B cell (primary cell): ENCODE measurements at regions not wholly inside any gene's neighbourhood (a gene's known extent, or its start where the extent isn't known, plus 50 kb on each side); places are given as distances from the start of the nearest gene placed in this dataset.

Experiments
- ATAC-seq: fragments of 200-7000 bp; cut with Tn5 transposase; one replicate; pipeline ENCODE4 v1.10.0; 2021; ENCODE audit warnings: low read depth, mild to moderate bottlenecking, moderate number of reproducible peaks, moderate library complexity
- CTCF ChIA-PET: fragments of 350-600 bp; sonication (Branson Sonifier 250); formaldehyde crosslinking; loops from one replicate; lab custom pipeline; 2021; ENCODE audit warnings: antibody characterized with exemption, inconsistent platforms; lab: Charles Lee
- POLR2A ChIA-PET: fragments of 350-600 bp; sonication (Branson Sonifier 250); formaldehyde crosslinking; loops from one replicate; lab custom pipeline; 2021; ENCODE audit warnings: antibody characterized with exemption; lab: Charles Lee
- DNase-seq: peaks from one replicate; pipeline ENCODE4 v3.0.0; 2013
- H2AFZ ChIP-seq: 2 replicates; pipeline ENCODE4 v1.6.1; 2012; ENCODE audit warnings: mild to moderate bottlenecking, low read depth, low read length; ENCODE audit not compliant: insufficient read depth, poor library complexity, severe bottlenecking
- H3K27ac ChIP-seq, 2 donors: 1 replicate in 1 of 2; 2 replicates in 1 of 2; pipeline ENCODE4 v1.5.1; 2012 to 2013; ENCODE audit warnings: low read length in 2 of 2, mild to moderate bottlenecking in 2 of 2, moderate library complexity in 1 of 2
- H3K27me3 ChIP-seq, 4 experiments: fragments of 200-600 bp in 1 of 4; sonication (generic) in 1 of 4; replicated peaks in 1 of 4; 1 replicate in 2 of 4; 2 replicates in 2 of 4; pipeline versions ENCODE4 v1.6.1 to v1.7.0; 2013 to 2016; ENCODE audit warnings: low read length in 3 of 4, mild to moderate bottlenecking in 2 of 4, mixed read lengths in 1 of 4, moderate library complexity in 1 of 4; ENCODE audit not compliant: insufficient read depth in 4 of 4, control insufficient read depth in 3 of 4; ENCODE audit errors: control extremely low read depth in 1 of 4
- H3K36me3 ChIP-seq, 2 experiments: replicated peaks in 1 of 2; 1 replicate in 1 of 2; 2 replicates in 1 of 2; pipeline versions ENCODE4 v1.6.1 to v1.7.1; 2013; ENCODE audit warnings: low read length in 1 of 2; ENCODE audit not compliant: insufficient read depth in 2 of 2, control insufficient read depth in 1 of 2; ENCODE audit errors: control extremely low read depth in 1 of 2, extremely low read depth in 1 of 2
- H3K4me1 ChIP-seq, 2 donors: fragments of 200-600 bp in 1 of 2; sonication (generic) in 1 of 2; 1 replicate in 1 of 2; 2 replicates in 1 of 2; pipeline versions ENCODE4 v1.5.1 to v1.6.1; 2013 to 2017; ENCODE audit warnings: low read length in 2 of 2; ENCODE audit not compliant: control insufficient read depth in 2 of 2, insufficient read depth in 2 of 2
- H3K4me2 ChIP-seq: replicated peaks from 2 replicates; pipeline ENCODE3; 2012; ENCODE audit warnings: mild to moderate bottlenecking, low read depth, low read length; ENCODE audit not compliant: poor library complexity, severe bottlenecking
- H3K4me3 ChIP-seq, 5 experiments: fragments of 200-600 bp in 1 of 5; sonication (generic) in 1 of 5; 1 replicate in 3 of 5; 2 replicates in 2 of 5; pipeline versions ENCODE4 v1.5.1 to v1.7.0; 2011 to 2016; ENCODE audit warnings: low read length in 4 of 5, mild to moderate bottlenecking in 4 of 5, low read depth in 2 of 5, control low read depth in 1 of 5, moderate library complexity in 1 of 5; ENCODE audit not compliant: insufficient read depth in 1 of 5; ENCODE audit errors: control extremely low read depth in 1 of 5, extremely low read depth in 1 of 5
- H3K79me2 ChIP-seq: fragments of 200-600 bp; sonication (generic); one replicate; pipeline ENCODE4 v1.6.0; 2016; ENCODE audit warnings: low read length; ENCODE audit not compliant: control insufficient read depth, insufficient read depth
- H3K9ac ChIP-seq: fragments of 200-600 bp; sonication (generic); 2 replicates; pipeline ENCODE4 v1.6.1; 2017; ENCODE audit warnings: mild to moderate bottlenecking, low read length, moderate library complexity
- H3K9me3 ChIP-seq, 3 donors: one replicate each; pipeline versions ENCODE4 v1.6.1 to v1.7.1; 2013; ENCODE audit warnings: low read length in 2 of 3; ENCODE audit not compliant: control insufficient read depth in 2 of 3, insufficient read depth in 1 of 3; ENCODE audit errors: control extremely low read depth in 1 of 3
- H4K20me1 ChIP-seq: 2 replicates; pipeline ENCODE4 v1.6.0; 2012; ENCODE audit warnings: mild to moderate bottlenecking, low read length; ENCODE audit not compliant: insufficient read depth, control insufficient read depth, poor library complexity, severe bottlenecking
- H3K27ac Mint-ChIP-seq: one replicate; pipeline ENCODE4 v1.8.0; 2021; ENCODE audit warnings: mixed read lengths
- H3K27me3 Mint-ChIP-seq: one replicate; pipeline ENCODE4 v1.8.0; 2021; ENCODE audit warnings: mixed read lengths
- H3K4me1 Mint-ChIP-seq: one replicate; pipeline ENCODE4 v1.8.0; 2021; ENCODE audit warnings: mixed read lengths
- H3K4me3 Mint-ChIP-seq: one replicate; pipeline ENCODE4 v1.8.0; 2021; ENCODE audit warnings: mixed read lengths
- H3K9me3 Mint-ChIP-seq: one replicate; pipeline ENCODE4 v1.8.0; 2022; ENCODE audit warnings: mixed read lengths; ENCODE audit not compliant: insufficient read depth
- EZH2 ChIP-seq: IDR thresholded peaks from 2 replicates; pipeline ENCODE4 v1.6.1; 2012; ENCODE audit warnings: borderline replicate concordance, low read depth, mild to moderate bottlenecking, moderate library complexity, low read length; ENCODE audit not compliant: insufficient read depth, poor library complexity, severe bottlenecking
- WGBS: methylation state at CpG from one replicate; pipeline ENCODE4 v1.1.5; 2013; ENCODE audit warnings: missing lambda C conversion rate; ENCODE audit not compliant: insufficient coverage; 5-methylcytosine and 5-hydroxymethylcytosine counted together
- intact Hi-C: fragments of 100-400 bp; cut with micrococcal nuclease; formaldehyde crosslinking; loops from one replicate; pipeline ENCODE4 v1.10.0; 2022
- TF ChIP-seq, protein P1 (sequence below): fragments of 200-600 bp; IDR thresholded peaks from one replicate; pipeline ENCODE4 v1.8.0; 2022; ENCODE audit warnings: antibody characterized with exemption, mild to moderate bottlenecking

DNA sequence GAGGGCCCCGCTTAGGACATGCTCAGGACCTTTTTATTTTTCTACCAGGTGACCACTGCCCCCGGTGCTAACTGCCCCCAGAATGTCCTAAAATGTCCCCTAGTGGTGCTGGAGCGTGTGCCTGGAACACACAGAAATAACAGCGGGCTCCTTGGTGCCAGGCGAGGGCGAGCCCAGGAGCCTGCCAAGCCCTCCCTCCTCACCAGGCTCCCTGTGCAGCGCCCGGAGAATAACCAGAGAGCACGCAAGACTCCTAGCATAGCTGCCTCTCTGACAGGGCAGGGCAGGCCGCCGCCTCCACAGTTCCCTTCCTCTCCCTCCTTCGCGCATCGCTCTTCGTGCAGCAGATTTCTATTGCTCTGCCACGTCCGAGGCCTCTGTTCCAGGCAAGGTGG is 84.3 kb upstream of the ZNF516 start:
- Histone ChIP-seq H3K9ac (no peak overlapping the region), H3K79me2 (no peaks in the 10 kb centered on the region), H3K9me3 (peaks cover 0 to 11% (median 0%) of the 10 kb centered on the region in 3 donors), H3K4me2 (no peak overlapping the region), H3K27ac (no peak overlapping the region), H3K36me3 (no peaks in the 10 kb centered on the region), H4K20me1 (no peaks in the 10 kb centered on the region), H3K4me3 (no peak overlapping the region), H3K4me1 (no peaks in the 10 kb centered on the region), H2AFZ (no peak overlapping the region), H3K27me3 (peaks cover 0 to 12% (median 0%) of the 10 kb centered on the region in 4 experiments)
- CTCF ChIA-PET, result no interaction called here
- POLR2A ChIA-PET, result no interaction called here
- no peak for TF ChIP-seq EZH2
- TF ChIP-seq, protein P1, sequence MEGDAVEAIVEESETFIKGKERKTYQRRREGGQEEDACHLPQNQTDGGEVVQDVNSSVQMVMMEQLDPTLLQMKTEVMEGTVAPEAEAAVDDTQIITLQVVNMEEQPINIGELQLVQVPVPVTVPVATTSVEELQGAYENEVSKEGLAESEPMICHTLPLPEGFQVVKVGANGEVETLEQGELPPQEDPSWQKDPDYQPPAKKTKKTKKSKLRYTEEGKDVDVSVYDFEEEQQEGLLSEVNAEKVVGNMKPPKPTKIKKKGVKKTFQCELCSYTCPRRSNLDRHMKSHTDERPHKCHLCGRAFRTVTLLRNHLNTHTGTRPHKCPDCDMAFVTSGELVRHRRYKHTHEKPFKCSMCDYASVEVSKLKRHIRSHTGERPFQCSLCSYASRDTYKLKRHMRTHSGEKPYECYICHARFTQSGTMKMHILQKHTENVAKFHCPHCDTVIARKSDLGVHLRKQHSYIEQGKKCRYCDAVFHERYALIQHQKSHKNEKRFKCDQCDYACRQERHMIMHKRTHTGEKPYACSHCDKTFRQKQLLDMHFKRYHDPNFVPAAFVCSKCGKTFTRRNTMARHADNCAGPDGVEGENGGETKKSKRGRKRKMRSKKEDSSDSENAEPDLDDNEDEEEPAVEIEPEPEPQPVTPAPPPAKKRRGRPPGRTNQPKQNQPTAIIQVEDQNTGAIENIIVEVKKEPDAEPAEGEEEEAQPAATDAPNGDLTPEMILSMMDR, result no peak
- H3K27ac Mint-ChIP-seq, result no peak overlapping the region
- ATAC-seq (no peak), DNase-seq (no peak)
- H3K27me3 Mint-ChIP-seq, result peaks cover 18% of the 10 kb centered on the region
- peaks cover 2% of the 10 kb centered on the region for H3K4me1 Mint-ChIP-seq
- intact Hi-C loops, result no loop called here
- 92% methylated on average over 11 of the region's 17 CpGs for WGBS
- H3K4me3 Mint-ChIP-seq, result no peak overlapping the region
- H3K9me3 Mint-ChIP-seq, result no peaks in the 10 kb centered on the region

DNA sequence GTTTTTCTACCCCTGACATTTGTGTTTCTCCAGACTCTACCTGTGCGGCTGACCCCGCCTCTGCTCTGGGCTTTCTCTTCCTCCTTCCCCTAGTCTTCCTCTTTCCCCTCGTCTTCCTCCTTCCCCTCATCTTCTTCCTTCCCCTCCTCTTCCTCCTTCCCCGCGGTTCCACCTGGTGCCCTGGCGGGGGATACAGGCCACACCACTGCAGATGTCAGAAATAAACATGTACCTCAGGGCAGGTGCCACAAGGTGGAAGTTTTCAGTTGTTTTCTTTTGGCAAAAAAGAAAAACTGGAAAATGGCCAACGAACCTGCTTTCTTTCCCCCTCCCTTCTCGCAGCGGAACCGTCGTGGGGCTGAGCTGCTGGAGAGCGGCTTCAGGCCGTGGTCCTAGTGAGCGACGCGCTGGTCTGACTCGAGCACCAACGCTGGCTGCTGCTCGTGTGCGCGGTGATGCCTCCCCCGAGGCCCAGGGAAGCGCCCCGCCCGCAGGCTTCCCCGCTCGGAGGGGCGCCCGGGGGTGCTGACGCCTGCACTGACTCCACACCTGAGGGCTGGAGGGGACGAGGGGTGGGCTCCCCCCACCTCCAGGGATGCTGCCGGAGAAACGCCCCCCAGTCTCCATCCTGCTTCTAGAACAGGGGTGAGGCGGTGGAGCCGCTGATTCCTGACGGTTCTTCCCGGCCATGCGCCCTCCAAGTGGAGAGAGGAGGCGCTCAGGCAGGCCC is 83.7 kb upstream of the ZNF516 start:
- H2AFZ ChIP-seq, result peak overlapping the region; percentile 10
- H3K27ac ChIP-seq, result no peak overlapping the region
- H3K4me1 ChIP-seq, result no peaks in the 10 kb centered on the region
- H3K9ac ChIP-seq, result no peak overlapping the region
- ATAC-seq (no peak), DNase-seq (no peak)
- WGBS, result 28% methylated on average over 36 of the region's 39 CpGs
- H3K79me2 ChIP-seq, result no peaks in the 10 kb centered on the region
- peaks cover 0 to 11% (median 0%) of the 10 kb centered on the region in 3 donors for H3K9me3 ChIP-seq
- ChIA-PET CTCF (interaction anchor here (0.6 kb wide), 1 partner anchor 24 kb away, joined by 3 read pairs; no protein-coding TSS in a partner anchor), POLR2A (no interaction called here)
- Mint-ChIP-seq H3K4me3 (no peak overlapping the region), H3K27ac (no peak overlapping the region), H3K4me1 (peaks cover 2% of the 10 kb centered on the region), H3K9me3 (no peaks in the 10 kb centered on the region), H3K27me3 (peaks cover 18% of the 10 kb centered on the region)
- no peak overlapping the region for H3K4me3 ChIP-seq
- H3K36me3 ChIP-seq, result no peaks in the 10 kb centered on the region
- intact Hi-C loops, result no loop called here
- no peaks in the 10 kb centered on the region for H4K20me1 ChIP-seq
- peaks cover 0 to 12% (median 0%) of the 10 kb centered on the region in 4 experiments for H3K27me3 ChIP-seq
- H3K4me2 ChIP-seq, result peak overlapping the region; percentile 20
- TF ChIP-seq, protein P1, result no peak
- TF ChIP-seq EZH2, result no peak
